OCI-LY3 (cell line): ENCODE measurements at regions not wholly inside any gene's neighbourhood (a gene's known extent, or its start where the extent isn't known, plus 50 kb on each side); places are given as distances from the start of the nearest gene placed in this dataset.
A peak's percentile ranks its signal among the peaks of the same experiment; 100 is the strongest.

Experiments used
- EZH2phosphoT487 ChIP-seq: fragments of 200-600 bp; shearing (Covaris generic); IDR thresholded peaks from 2 replicates; pipeline ENCODE4 v1.6.1; 2018; ENCODE audit warnings: antibody characterized with exemption, mixed run types, low read depth
- TF ChIP-seq, protein P1 (sequence below): fragments of 200-600, 300-600 bp; sonication (generic); IDR thresholded peaks from 2 replicates; pipeline ENCODE4 v1.5.1; 2014; ENCODE audit warnings: antibody characterized with exemption, low read length, low read depth

GRCh38 chr3:163957072-163957471 is 1121.2 kb downstream of the SI start:
- TF ChIP-seq, protein P1, sequence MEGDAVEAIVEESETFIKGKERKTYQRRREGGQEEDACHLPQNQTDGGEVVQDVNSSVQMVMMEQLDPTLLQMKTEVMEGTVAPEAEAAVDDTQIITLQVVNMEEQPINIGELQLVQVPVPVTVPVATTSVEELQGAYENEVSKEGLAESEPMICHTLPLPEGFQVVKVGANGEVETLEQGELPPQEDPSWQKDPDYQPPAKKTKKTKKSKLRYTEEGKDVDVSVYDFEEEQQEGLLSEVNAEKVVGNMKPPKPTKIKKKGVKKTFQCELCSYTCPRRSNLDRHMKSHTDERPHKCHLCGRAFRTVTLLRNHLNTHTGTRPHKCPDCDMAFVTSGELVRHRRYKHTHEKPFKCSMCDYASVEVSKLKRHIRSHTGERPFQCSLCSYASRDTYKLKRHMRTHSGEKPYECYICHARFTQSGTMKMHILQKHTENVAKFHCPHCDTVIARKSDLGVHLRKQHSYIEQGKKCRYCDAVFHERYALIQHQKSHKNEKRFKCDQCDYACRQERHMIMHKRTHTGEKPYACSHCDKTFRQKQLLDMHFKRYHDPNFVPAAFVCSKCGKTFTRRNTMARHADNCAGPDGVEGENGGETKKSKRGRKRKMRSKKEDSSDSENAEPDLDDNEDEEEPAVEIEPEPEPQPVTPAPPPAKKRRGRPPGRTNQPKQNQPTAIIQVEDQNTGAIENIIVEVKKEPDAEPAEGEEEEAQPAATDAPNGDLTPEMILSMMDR = peak; percentile 22
- TF ChIP-seq EZH2phosphoT487 = no peak
